ENCODE measurements at regions not wholly inside any gene's neighbourhood (a gene's known extent, or its start where the extent isn't known, plus 50 kb on each side); places are given as distances from the start of the nearest gene placed in this dataset.

GRCh38 chr5:4627929-4628328 is 512.2 kb upstream of the ADAMTS16 start:
- Histone ChIP-seq H3K27ac (no peak overlapping the region), H3K36me3 (replicated peaks) (no peaks in the 10 kb centered on the region), H3K4me3 (ENCODE audit: low read depth, low read length) (no peak overlapping the region), H3K27me3 (replicated peaks) (no peaks in the 10 kb centered on the region)
- TF ChIP-seq CTCF (IDR thresholded peaks at IDR 0.05; ENCODE audit: low read depth, low read length, missing control alignments), result no peak
- in situ Hi-C loops (cut with HindIII; ENCODE audit: low pct_ligation_motif_present, low sequenced_read_pairs), result no loop called here
- DNase-seq, result no peak

- Histone ChIP-seq H3K27ac (no peak overlapping the region), H3K27me3 (replicated peaks) (no peaks in the 10 kb centered on the region), H3K36me3 (replicated peaks) (no peaks in the 10 kb centered on the region), H3K4me3 (ENCODE audit: low read depth, low read length) (no peak overlapping the region)
- in situ Hi-C loops (cut with HindIII; ENCODE audit: low pct_ligation_motif_present, low sequenced_read_pairs), result no loop called here
- TF ChIP-seq CTCF (IDR thresholded peaks at IDR 0.05; ENCODE audit: low read depth, low read length, missing control alignments), result no peak
- DNase-seq, result no peak
Measured at GRCh38 chr5:4628645-4629385, 511.3 kb upstream of the ADAMTS16 start.

- TF ChIP-seq CTCF (IDR thresholded peaks at IDR 0.05; ENCODE audit: low read depth, low read length, missing control alignments), result no peak
- in situ Hi-C loops (cut with HindIII; ENCODE audit: low pct_ligation_motif_present, low sequenced_read_pairs), result no loop called here
Measured at GRCh38 chr5:4630031-4630430, 510.1 kb upstream of the ADAMTS16 start.

GRCh38 chr5:4634342-4634741 is 505.8 kb upstream of the ADAMTS16 start:
- no peak overlapping the region for H3K4me3 ChIP-seq (ENCODE audit: low read depth, low read length)
- no peak overlapping the region for H3K27ac ChIP-seq
- DNase-seq, result no peak
- in situ Hi-C loops (cut with HindIII; ENCODE audit: low pct_ligation_motif_present, low sequenced_read_pairs), result no loop called here
- no peaks in the 10 kb centered on the region for H3K36me3 ChIP-seq (replicated peaks)
- H3K27me3 ChIP-seq (replicated peaks), result no peaks in the 10 kb centered on the region
- no peak for TF ChIP-seq CTCF (IDR thresholded peaks at IDR 0.05; ENCODE audit: low read depth, low read length, missing control alignments)

More at GRCh38 chr5:4630031-4630430, 510.1 kb upstream of the ADAMTS16 start:
- DNase-seq, result no peak
- H3K27me3 ChIP-seq (replicated peaks), result no peaks in the 10 kb centered on the region
- H3K4me3 ChIP-seq (ENCODE audit: low read depth, low read length), result no peak overlapping the region
- no peaks in the 10 kb centered on the region for H3K36me3 ChIP-seq (replicated peaks)
- H3K27ac ChIP-seq, result no peak overlapping the region

GRCh38 chr5:4636378-4636777 is 503.8 kb upstream of the ADAMTS16 start:
- Histone ChIP-seq H3K4me3 (ENCODE audit: low read depth, low read length) (no peak overlapping the region), H3K27ac (no peak overlapping the region), H3K27me3 (replicated peaks) (no peaks in the 10 kb centered on the region), H3K36me3 (replicated peaks) (no peaks in the 10 kb centered on the region)
- DNase-seq, result no peak
- no peak for TF ChIP-seq CTCF (IDR thresholded peaks at IDR 0.05; ENCODE audit: low read depth, low read length, missing control alignments)
- in situ Hi-C loops (cut with HindIII; ENCODE audit: low pct_ligation_motif_present, low sequenced_read_pairs), result no loop called here

- TF ChIP-seq CTCF (IDR thresholded peaks at IDR 0.05; ENCODE audit: low read depth, low read length, missing control alignments), result no peak
Measured at GRCh38 chr5:4639946-4640345, 500.2 kb upstream of the ADAMTS16 start.

More at GRCh38 chr5:4639946-4640345, 500.2 kb upstream of the ADAMTS16 start:
- Histone ChIP-seq H3K27me3 (replicated peaks) (no peaks in the 10 kb centered on the region), H3K36me3 (replicated peaks) (no peaks in the 10 kb centered on the region), H3K27ac (no peak overlapping the region), H3K4me3 (ENCODE audit: low read depth, low read length) (no peak overlapping the region)
- in situ Hi-C loops (cut with HindIII; ENCODE audit: low pct_ligation_motif_present, low sequenced_read_pairs), result no loop called here
- no peak for DNase-seq
